DOHH2 (cell line): ENCODE measurements at regions not wholly inside any gene's neighbourhood (a gene's known extent, or its start where the extent isn't known, plus 50 kb on each side); places are given as distances from the start of the nearest gene placed in this dataset.

ENCODE experiments used
- H3F3A ChIP-seq: fragments of 200-600 bp; sonication (generic), shearing (Covaris generic); 2 replicates; pipeline ENCODE4 v1.6.0; 2016; ENCODE audit warnings: antibody characterized with exemption, mild to moderate bottlenecking; ENCODE audit not compliant: control insufficient read depth, insufficient read depth
- H3K27ac ChIP-seq: fragments of 200-600 bp; sonication (generic); 2 replicates; pipeline ENCODE4 v1.5.1; 2014; ENCODE audit warnings: low read depth, mild to moderate bottlenecking, low read length, moderate library complexity
- H3K27me3 ChIP-seq: fragments of 200-600 bp; sonication (generic); 2 replicates; pipeline ENCODE4 v1.6.1; 2014; ENCODE audit warnings: mild to moderate bottlenecking, low read length, mixed read lengths; ENCODE audit not compliant: control insufficient read depth
- H3K36me3 ChIP-seq: fragments of 200-600 bp; sonication (generic); 2 replicates; pipeline ENCODE4 v1.6.1; 2014; ENCODE audit warnings: mild to moderate bottlenecking, low read length, moderate library complexity, mixed read lengths; ENCODE audit not compliant: control insufficient read depth
- H3K4me1 ChIP-seq: fragments of 200-600 bp; sonication (generic); 2 replicates; pipeline ENCODE4 v1.6.1; 2014; ENCODE audit warnings: mild to moderate bottlenecking, low read length, mixed read lengths; ENCODE audit not compliant: control insufficient read depth
- H3K4me2 ChIP-seq: fragments of 200-600 bp; sonication (generic); 2 replicates; pipeline ENCODE4 v1.6.0; 2014; ENCODE audit warnings: mild to moderate bottlenecking, low read length, moderate library complexity
- H3K4me3 ChIP-seq: fragments of 200-600 bp; sonication (generic); 2 replicates; pipeline ENCODE4 v1.5.1; 2014; ENCODE audit warnings: mild to moderate bottlenecking, low read length, mixed read lengths
- H3K79me2 ChIP-seq: fragments of 200-600 bp; sonication (generic); 2 replicates; pipeline ENCODE4 v1.6.1; 2014; ENCODE audit warnings: mild to moderate bottlenecking, low read length, mixed read lengths; ENCODE audit not compliant: control insufficient read depth
- H3K9me2 ChIP-seq: fragments of 200-600 bp; sonication (generic); replicated peaks from 2 replicates; pipeline ENCODE4 v1.6.1; 2014; ENCODE audit warnings: mild to moderate bottlenecking, low read length, mixed read lengths; ENCODE audit not compliant: control insufficient read depth
- H3K9me3 ChIP-seq: fragments of 200-600 bp; sonication (generic); 2 replicates; pipeline ENCODE4 v1.6.1; 2014; ENCODE audit warnings: antibody characterized with exemption, low read length, mixed read lengths; ENCODE audit not compliant: control insufficient read depth, insufficient read depth
- H4K20me1 ChIP-seq: fragments of 200-600 bp; sonication (generic); 2 replicates; pipeline ENCODE4 v1.6.0; 2014; ENCODE audit warnings: low read depth, mild to moderate bottlenecking, antibody characterized with exemption, low read length, moderate library complexity; ENCODE audit not compliant: control insufficient read depth, insufficient read depth
- CTCF ChIP-seq: fragments of 200-600 bp; sonication (generic); IDR thresholded peaks from one replicate; pipeline ENCODE4 v1.5.1; 2014; ENCODE audit warnings: antibody characterized with exemption, mild to moderate bottlenecking, low read depth, low read length; ENCODE audit not compliant: poor library complexity, severe bottlenecking
- EZH2phosphoT487 ChIP-seq: fragments of 200-600 bp; sonication (generic); IDR thresholded peaks from 2 replicates; pipeline ENCODE4 v1.6.1; 2017; ENCODE audit warnings: borderline replicate concordance, mild to moderate bottlenecking, antibody characterized with exemption, low read length, moderate library complexity, mixed read lengths

- H3K9me2 ChIP-seq, result no peaks in the 10 kb centered on the region
- H3K36me3 ChIP-seq, result no peaks in the 10 kb centered on the region
- peaks cover 4% of the 10 kb centered on the region for H3K4me1 ChIP-seq
- H4K20me1 ChIP-seq, result no peaks in the 10 kb centered on the region
- no peak overlapping the region for H3K4me3 ChIP-seq
- H3F3A ChIP-seq, result no peaks in the 10 kb centered on the region
- H3K27me3 ChIP-seq, result peaks cover 9% of the 10 kb centered on the region; the same call in 1 of the 2 replicates
- no peaks in the 10 kb centered on the region for H3K9me3 ChIP-seq
- no peak overlapping the region for H3K4me2 ChIP-seq
- H3K79me2 ChIP-seq, result no peaks in the 10 kb centered on the region
- TF ChIP-seq EZH2phosphoT487 (no peak), CTCF (no peak)
- H3K27ac ChIP-seq, result no peak overlapping the region
Observed at GRCh38 chr10:78251016-78251385, 217.3 kb downstream of the RPS24 start.

- Histone ChIP-seq H4K20me1 (no peaks in the 10 kb centered on the region), H3K27me3 (peaks cover 9% of the 10 kb centered on the region; the same call in 1 of the 2 replicates), H3K79me2 (no peaks in the 10 kb centered on the region), H3K9me2 (no peaks in the 10 kb centered on the region), H3K9me3 (no peaks in the 10 kb centered on the region), H3F3A (no peaks in the 10 kb centered on the region), H3K4me3 (no peak overlapping the region), H3K27ac (no peak overlapping the region), H3K4me1 (peaks cover 4% of the 10 kb centered on the region), H3K4me2 (no peak overlapping the region), H3K36me3 (no peaks in the 10 kb centered on the region)
- no peak for TF ChIP-seq EZH2phosphoT487
- no peak for TF ChIP-seq CTCF
Observed at GRCh38 chr10:78252286-78252685, 218.6 kb downstream of the RPS24 start.

GRCh38 chr10:78253063-78253853 is 219.6 kb downstream of the RPS24 start:
- Histone ChIP-seq H3K27me3 (peaks cover 9% of the 10 kb centered on the region; the same call in 1 of the 2 replicates), H3K4me1 (peaks cover 4% of the 10 kb centered on the region), H3K36me3 (no peaks in the 10 kb centered on the region), H3K9me2 (no peaks in the 10 kb centered on the region), H3K4me2 (no peak overlapping the region), H4K20me1 (no peaks in the 10 kb centered on the region), H3K4me3 (no peak overlapping the region), H3K27ac (no peak overlapping the region), H3F3A (no peaks in the 10 kb centered on the region), H3K9me3 (no peaks in the 10 kb centered on the region), H3K79me2 (no peaks in the 10 kb centered on the region)
- TF ChIP-seq CTCF (no peak), EZH2phosphoT487 (no peak)
